Kidney (tissue), 13 donors: ENCODE measurements at regions not wholly inside any gene's neighbourhood (a gene's known extent, or its start where the extent isn't known, plus 50 kb on each side); places are given as distances from the start of the nearest gene placed in this dataset.

Experiments used
- DNase-seq, 5 donors: peaks; one replicate each; pipeline ENCODE4 v3.0.0-alpha.2; 2013 to 2020
- FAIRE-seq: peaks from 2 replicates; lab custom pipeline; 2012; peaks lifted over from hg19 to GRCh38; lab: Jason Lieb, UNC
- H3K27ac ChIP-seq, 2 donors: one replicate each; pipeline ENCODE4 v1.7.0; 2013; ENCODE audit warnings: low read depth in 2 of 2, low read length in 2 of 2, inconsistent platforms in 1 of 2
- H3K27me3 ChIP-seq: one replicate; pipeline ENCODE4 v1.7.1; 2013; ENCODE audit warnings: low read length, inconsistent platforms; ENCODE audit not compliant: control insufficient read depth, insufficient read depth
- H3K36me3 ChIP-seq, 3 donors: one replicate each; pipeline versions ENCODE4 v1.7.0 to v1.7.1; 2013; ENCODE audit warnings: low read length in 3 of 3, control low read depth in 1 of 3, inconsistent platforms in 1 of 3; ENCODE audit not compliant: insufficient read depth in 3 of 3, control insufficient read depth in 2 of 3
- H3K4me1 ChIP-seq, 3 donors: one replicate each; pipeline versions ENCODE4 v1.7.0 to v1.7.1; 2013; ENCODE audit warnings: low read length in 3 of 3, inconsistent platforms in 1 of 3, low read depth in 1 of 3; ENCODE audit not compliant: control insufficient read depth in 2 of 3, insufficient read depth in 2 of 3
- H3K4me3 ChIP-seq, 3 donors: one replicate each; pipeline versions ENCODE4 v1.7.0 to v1.8.1; 2013; ENCODE audit warnings: low read length in 3 of 3, control low read depth in 1 of 3, inconsistent platforms in 1 of 3
- H3K9ac ChIP-seq, 3 donors: one replicate each; pipeline versions ENCODE4 v1.7.0 to v1.7.1; 2013; ENCODE audit warnings: low read length in 3 of 3, control low read depth in 1 of 3, inconsistent platforms in 1 of 3
- H3K9me3 ChIP-seq, 3 donors: one replicate each; pipeline versions ENCODE4 v1.7.0 to v1.7.1; 2013; ENCODE audit warnings: low read length in 3 of 3, control low read depth in 1 of 3, inconsistent platforms in 1 of 3; ENCODE audit not compliant: control insufficient read depth in 2 of 3, insufficient read depth in 1 of 3
- CTCF ChIP-seq: IDR thresholded peaks from 3 replicates; pipeline ENCODE4 v1.5.1; 2012; ENCODE audit warnings: mild to moderate bottlenecking, moderate library complexity, borderline replicate concordance; ENCODE audit not compliant: insufficient read depth; ENCODE audit errors: extremely low read depth
- intact Hi-C: fragments of 100-400 bp; cut with DNase I; formaldehyde crosslinking; loops from one replicate; pipeline ENCODE4 v1.11.1; 2022
- donor health status: control.
- donor health status: control.
- donor health status: control.
- donor health status: control.
- donor health status: control.
- donor health status: DM: yes; HTN: yes; CAD: no.
- donor health status: Normal renal cell carcinoma (clear cell type).

- Histone ChIP-seq H3K36me3 (no peaks in the 10 kb centered on the region), H3K9me3 (no peaks in the 10 kb centered on the region), H3K4me3 (peak overlapping the region; percentile 71 to 77 (median 75)), H3K27me3 (no peaks in the 10 kb centered on the region), H3K27ac (peak overlapping the region in 1 of 2 donors; percentile 61), H3K4me1 (no peaks in the 10 kb centered on the region), H3K9ac (peak overlapping the region in 1 of 3 donors; percentile 76)
- no peak for TF ChIP-seq CTCF
- FAIRE-seq (no peak), DNase-seq (peak; percentile 96 to 98 (median 97))
- intact Hi-C loops: no loop called here
Measured at GRCh38 chr2:2613279-2614199, 282.5 kb upstream of the MYT1L start.

GRCh38 chr2:2610751-2611150 is 279.7 kb upstream of the MYT1L start:
- intact Hi-C loops: no loop called here
- no peak for FAIRE-seq

GRCh38 chr2:2600366-2600765 is 269.3 kb upstream of the MYT1L start:
- no peaks in the 10 kb centered on the region for H3K4me1 ChIP-seq
- no peaks in the 10 kb centered on the region for H3K27me3 ChIP-seq
- no peak overlapping the region for H3K4me3 ChIP-seq
- peak in 2 of 5 donors; percentile 23 to 52 for DNase-seq
- no peak for TF ChIP-seq CTCF
- peaks cover 0 to 7% (median 0%) of the 10 kb centered on the region in 3 donors for H3K9me3 ChIP-seq
- no peak overlapping the region for H3K9ac ChIP-seq
- FAIRE-seq: no peak
- no peak overlapping the region for H3K27ac ChIP-seq
- intact Hi-C loops: no loop called here
- no peaks in the 10 kb centered on the region for H3K36me3 ChIP-seq

More at GRCh38 chr2:2610751-2611150, 279.7 kb upstream of the MYT1L start:
- H3K27ac ChIP-seq: no peak overlapping the region
- no peak overlapping the region for H3K9ac ChIP-seq
- no peaks in the 10 kb centered on the region for H3K36me3 ChIP-seq
- no peaks in the 10 kb centered on the region for H3K9me3 ChIP-seq
- no peaks in the 10 kb centered on the region for H3K27me3 ChIP-seq
- TF ChIP-seq CTCF: no peak
- H3K4me1 ChIP-seq: no peaks in the 10 kb centered on the region
- no peak for DNase-seq
- no peak overlapping the region for H3K4me3 ChIP-seq
